PFSK-1 (cell line): ENCODE measurements at regions not wholly inside any gene's neighbourhood (a gene's known extent, or its start where the extent isn't known, plus 50 kb on each side); places are given as distances from the start of the nearest gene placed in this dataset.

Source experiments
- FOXP2 ChIP-seq: optimal IDR thresholded peaks from 2 replicates; pipeline ENCODE3; 2011; ENCODE audit warnings: borderline replicate concordance, control low read depth, inconsistent platforms; ENCODE audit not compliant: insufficient read depth; ENCODE audit errors: extremely low read length, extremely low read depth
- POLR2AphosphoS5 ChIP-seq: IDR thresholded peaks from 2 replicates; pipeline ENCODE4 v1.6.1; 2012; ENCODE audit warnings: low read depth, mild to moderate bottlenecking, control low read depth, low read length, moderate library complexity
- REST ChIP-seq, 2 experiments: IDR thresholded peaks; 2 replicates each; pipeline versions ENCODE4 v1.6.1 to v1.8.0; 2011 to 2012; ENCODE audit warnings: low read depth in 2 of 2, low read length in 2 of 2, control low read depth in 1 of 2, inconsistent platforms in 1 of 2, mild to moderate bottlenecking in 1 of 2, moderate library complexity in 1 of 2; ENCODE audit not compliant: insufficient read depth in 1 of 2
- SIN3A ChIP-seq: IDR thresholded peaks from 2 replicates; pipeline ENCODE4 v1.6.1; 2012; ENCODE audit warnings: mild to moderate bottlenecking, low read length, moderate library complexity, borderline replicate concordance; ENCODE audit not compliant: insufficient read depth
- TAF1 ChIP-seq: IDR thresholded peaks from 2 replicates; pipeline ENCODE4 v1.6.1; 2012; ENCODE audit warnings: low read length, control low read depth, borderline replicate concordance; ENCODE audit not compliant: insufficient read depth

- TF ChIP-seq FOXP2: no peak
- TF ChIP-seq REST (IDR thresholded peaks at IDR 0.05; ENCODE audit: insufficient read depth in 1 of 2, low read depth in 2 of 2, low read length in 2 of 2): no peak
- no peak for TF ChIP-seq POLR2AphosphoS5
- no peak for TF ChIP-seq TAF1
- TF ChIP-seq SIN3A: no peak
Measured at GRCh38 chr10:130936851-130937250, 374.7 kb downstream of the TCERG1L start.

- TF ChIP-seq POLR2AphosphoS5: no peak
- no peak for TF ChIP-seq TAF1
- no peak for TF ChIP-seq SIN3A
- TF ChIP-seq FOXP2: no peak
- no peak for TF ChIP-seq REST (IDR thresholded peaks at IDR 0.05; ENCODE audit: insufficient read depth in 1 of 2, low read depth in 2 of 2, low read length in 2 of 2)
Measured at GRCh38 chr10:130938051-130938450, 373.5 kb downstream of the TCERG1L start.

GRCh38 chr10:130941886-130942285 lies 369.6 kb downstream of the TCERG1L start:
- TF ChIP-seq FOXP2 (no peak), REST (IDR thresholded peaks at IDR 0.05; ENCODE audit: insufficient read depth in 1 of 2, low read depth in 2 of 2, low read length in 2 of 2) (no peak), TAF1 (no peak), POLR2AphosphoS5 (no peak), SIN3A (no peak)

GRCh38 chr10:130952086-130952485 lies 359.4 kb downstream of the TCERG1L start:
- no peak for TF ChIP-seq REST (IDR thresholded peaks at IDR 0.05; ENCODE audit: insufficient read depth in 1 of 2, low read depth in 2 of 2, low read length in 2 of 2)
- no peak for TF ChIP-seq TAF1
- TF ChIP-seq FOXP2: no peak
- TF ChIP-seq POLR2AphosphoS5: no peak
- no peak for TF ChIP-seq SIN3A

- TF ChIP-seq SIN3A (no peak), TAF1 (no peak), FOXP2 (no peak), POLR2AphosphoS5 (no peak), REST (IDR thresholded peaks at IDR 0.05; ENCODE audit: insufficient read depth in 1 of 2, low read depth in 2 of 2, low read length in 2 of 2) (no peak)
Measured at GRCh38 chr10:130954326-130954905, 357.1 kb downstream of the TCERG1L start.
